ENCODE measurements at regions not wholly inside any gene's neighbourhood (a gene's known extent, or its start where the extent isn't known, plus 50 kb on each side); places are given as distances from the start of the nearest gene placed in this dataset.

- TF ChIP-seq RAD21 (IDR thresholded peaks at IDR 0.05 in 1 of 2, conservative IDR thresholded peaks at IDR 0.05 in 1 of 2; ENCODE audit: low read depth in 2 of 2, low read length in 2 of 2) = no peak
- no peak for TF ChIP-seq PHF8 (conservative IDR thresholded peaks at IDR 0.05; ENCODE audit: low read depth, low read length)
- TF ChIP-seq, protein P1, sequence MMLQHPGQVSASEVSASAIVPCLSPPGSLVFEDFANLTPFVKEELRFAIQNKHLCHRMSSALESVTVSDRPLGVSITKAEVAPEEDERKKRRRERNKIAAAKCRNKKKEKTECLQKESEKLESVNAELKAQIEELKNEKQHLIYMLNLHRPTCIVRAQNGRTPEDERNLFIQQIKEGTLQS (IDR thresholded peaks at IDR 0.05; ENCODE audit: insufficient read depth, low read depth, low read length) = no peak
- TF ChIP-seq HDAC6 (IDR thresholded peaks at IDR 0.05; ENCODE audit: low read depth, low read length) = no peak
- no peak for TF ChIP-seq CBX8 (IDR thresholded peaks at IDR 0.05; ENCODE audit: borderline replicate concordance, low read depth, low read length)
- TF ChIP-seq SP1 (IDR thresholded peaks at IDR 0.05; ENCODE audit: low read depth, low read length) = no peak
Observed at GRCh38 chr9:134260801-134261200, 65.5 kb upstream of the RXRA start (continued).
